IMR-90 (cell line): ENCODE measurements at regions not wholly inside any gene's neighbourhood (a gene's known extent, or its start where the extent isn't known, plus 50 kb on each side); places are given as distances from the start of the nearest gene placed in this dataset.
"Not testable (repeated sequence)": the region's sequence is repeated elsewhere in the genome, so short reads cannot be mapped to it uniquely, and the experiment has no call there.

ENCODE experiments used
- MXI1 ChIP-seq: IDR thresholded peaks from 2 replicates; pipeline ENCODE4 v1.6.1; 2012; ENCODE audit warnings: low read depth, mild to moderate bottlenecking, low read length, moderate library complexity, borderline replicate concordance
- USF2 ChIP-seq: fragments of 150-350 bp; IDR thresholded peaks from 2 replicates; pipeline ENCODE4 v1.6.1; 2017; ENCODE audit warnings: mild to moderate bottlenecking, antibody characterized with exemption, low read length, low read depth
- TF ChIP-seq, protein P1 (sequence below): conservative IDR thresholded peaks from 2 replicates; pipeline ENCODE4 v1.5.1; 2012; ENCODE audit warnings: mild to moderate bottlenecking, low read depth, low read length, improper control_type of control experiment

- TF ChIP-seq MXI1, USF2: not testable (repeated sequence)
- TF ChIP-seq, protein P1, sequence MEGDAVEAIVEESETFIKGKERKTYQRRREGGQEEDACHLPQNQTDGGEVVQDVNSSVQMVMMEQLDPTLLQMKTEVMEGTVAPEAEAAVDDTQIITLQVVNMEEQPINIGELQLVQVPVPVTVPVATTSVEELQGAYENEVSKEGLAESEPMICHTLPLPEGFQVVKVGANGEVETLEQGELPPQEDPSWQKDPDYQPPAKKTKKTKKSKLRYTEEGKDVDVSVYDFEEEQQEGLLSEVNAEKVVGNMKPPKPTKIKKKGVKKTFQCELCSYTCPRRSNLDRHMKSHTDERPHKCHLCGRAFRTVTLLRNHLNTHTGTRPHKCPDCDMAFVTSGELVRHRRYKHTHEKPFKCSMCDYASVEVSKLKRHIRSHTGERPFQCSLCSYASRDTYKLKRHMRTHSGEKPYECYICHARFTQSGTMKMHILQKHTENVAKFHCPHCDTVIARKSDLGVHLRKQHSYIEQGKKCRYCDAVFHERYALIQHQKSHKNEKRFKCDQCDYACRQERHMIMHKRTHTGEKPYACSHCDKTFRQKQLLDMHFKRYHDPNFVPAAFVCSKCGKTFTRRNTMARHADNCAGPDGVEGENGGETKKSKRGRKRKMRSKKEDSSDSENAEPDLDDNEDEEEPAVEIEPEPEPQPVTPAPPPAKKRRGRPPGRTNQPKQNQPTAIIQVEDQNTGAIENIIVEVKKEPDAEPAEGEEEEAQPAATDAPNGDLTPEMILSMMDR: not testable (repeated sequence)
Measured at GRCh38 chr7:149951579-149951978, 77.8 kb downstream of the ATP6V0E2 start.
